GM23338 (cell line): ENCODE measurements at regions not wholly inside any gene's neighbourhood (a gene's known extent, or its start where the extent isn't known, plus 50 kb on each side); places are given as distances from the start of the nearest gene placed in this dataset.

Experiments
- EZH2 ChIP-seq: fragments of 200-600 bp; sonication (generic); IDR thresholded peaks from one replicate; pipeline ENCODE4 v1.8.0; 2017; ENCODE audit warnings: antibody characterized with exemption, mild to moderate bottlenecking, low read depth; ENCODE audit not compliant: unreplicated experiment
- EZH2phosphoT487 ChIP-seq: fragments of 200-600 bp; sonication (generic); IDR thresholded peaks from one replicate; pipeline ENCODE4 v1.8.1; 2018; ENCODE audit warnings: antibody characterized with exemption; ENCODE audit not compliant: unreplicated experiment
- JUNB ChIP-seq: IDR thresholded peaks from one replicate; pipeline ENCODE4 v1.6.1; 2016; ENCODE audit warnings: antibody characterized with exemption; ENCODE audit not compliant: unreplicated experiment
- POLR2AphosphoS5 ChIP-seq: IDR thresholded peaks from 2 replicates; pipeline ENCODE4 v1.6.1; 2016; ENCODE audit warnings: antibody characterized with exemption, low read depth
- STAT1 ChIP-seq: IDR thresholded peaks from one replicate; pipeline ENCODE4 v1.6.1; 2016; ENCODE audit warnings: antibody characterized with exemption; ENCODE audit not compliant: unreplicated experiment
- ZNF114 ChIP-seq: fragments of 250-450 bp; sonication (Bioruptor Pico); IDR thresholded peaks from 2 replicates; pipeline ENCODE4 v1.5.0; 2020; ENCODE audit warnings: mild to moderate bottlenecking, moderate library complexity
- TF ChIP-seq, protein P1 (sequence below), 2 experiments: fragments of 200-600 bp in 1 of 2; sonication (generic) in 1 of 2; conservative IDR thresholded peaks; 2 replicates each; pipeline versions ENCODE4 v1.5.1 to v1.6.1; 2016 to 2017; ENCODE audit warnings: antibody characterized with exemption in 2 of 2, low read depth in 2 of 2, mild to moderate bottlenecking in 2 of 2, moderate library complexity in 1 of 2
- TF ChIP-seq, protein P2 (sequence below): IDR thresholded peaks from one replicate; pipeline ENCODE4 v1.6.1; 2018; ENCODE audit warnings: antibody characterized with exemption; ENCODE audit not compliant: unreplicated experiment
- TF ChIP-seq, protein P3 (sequence below): IDR thresholded peaks from 2 replicates; pipeline ENCODE4 v1.6.1; 2016; ENCODE audit warnings: antibody characterized with exemption

DNA sequence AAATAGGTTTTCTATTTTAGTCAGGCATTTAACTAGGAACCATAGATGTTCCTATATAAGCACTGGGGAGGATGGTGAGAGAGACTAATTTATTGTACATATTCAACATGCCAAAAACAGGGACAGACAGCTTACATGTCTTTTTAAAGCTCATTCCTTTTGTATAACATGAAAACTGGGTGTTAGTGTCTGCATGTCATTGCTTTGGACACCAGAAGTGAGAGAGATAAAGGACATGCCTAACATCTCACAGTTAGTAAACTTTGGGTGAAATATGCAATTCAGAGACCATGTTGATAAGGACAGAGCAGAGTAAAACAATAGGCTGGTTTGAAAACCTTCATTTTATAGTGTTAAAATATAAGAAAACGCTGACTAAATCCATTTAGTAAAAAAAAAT lies 860.0 kb upstream of the LCORL start:
- TF ChIP-seq, protein P1, sequence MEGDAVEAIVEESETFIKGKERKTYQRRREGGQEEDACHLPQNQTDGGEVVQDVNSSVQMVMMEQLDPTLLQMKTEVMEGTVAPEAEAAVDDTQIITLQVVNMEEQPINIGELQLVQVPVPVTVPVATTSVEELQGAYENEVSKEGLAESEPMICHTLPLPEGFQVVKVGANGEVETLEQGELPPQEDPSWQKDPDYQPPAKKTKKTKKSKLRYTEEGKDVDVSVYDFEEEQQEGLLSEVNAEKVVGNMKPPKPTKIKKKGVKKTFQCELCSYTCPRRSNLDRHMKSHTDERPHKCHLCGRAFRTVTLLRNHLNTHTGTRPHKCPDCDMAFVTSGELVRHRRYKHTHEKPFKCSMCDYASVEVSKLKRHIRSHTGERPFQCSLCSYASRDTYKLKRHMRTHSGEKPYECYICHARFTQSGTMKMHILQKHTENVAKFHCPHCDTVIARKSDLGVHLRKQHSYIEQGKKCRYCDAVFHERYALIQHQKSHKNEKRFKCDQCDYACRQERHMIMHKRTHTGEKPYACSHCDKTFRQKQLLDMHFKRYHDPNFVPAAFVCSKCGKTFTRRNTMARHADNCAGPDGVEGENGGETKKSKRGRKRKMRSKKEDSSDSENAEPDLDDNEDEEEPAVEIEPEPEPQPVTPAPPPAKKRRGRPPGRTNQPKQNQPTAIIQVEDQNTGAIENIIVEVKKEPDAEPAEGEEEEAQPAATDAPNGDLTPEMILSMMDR (conservative IDR thresholded peaks at IDR 0.05; ENCODE audit: low read depth in 2 of 2) = no peak
- TF ChIP-seq EZH2 (no peak), JUNB (no peak), ZNF114 (CRISPR knock-in tag) (no peak), POLR2AphosphoS5 (no peak), EZH2phosphoT487 (no peak), STAT1 (no peak)
- TF ChIP-seq, protein P2, sequence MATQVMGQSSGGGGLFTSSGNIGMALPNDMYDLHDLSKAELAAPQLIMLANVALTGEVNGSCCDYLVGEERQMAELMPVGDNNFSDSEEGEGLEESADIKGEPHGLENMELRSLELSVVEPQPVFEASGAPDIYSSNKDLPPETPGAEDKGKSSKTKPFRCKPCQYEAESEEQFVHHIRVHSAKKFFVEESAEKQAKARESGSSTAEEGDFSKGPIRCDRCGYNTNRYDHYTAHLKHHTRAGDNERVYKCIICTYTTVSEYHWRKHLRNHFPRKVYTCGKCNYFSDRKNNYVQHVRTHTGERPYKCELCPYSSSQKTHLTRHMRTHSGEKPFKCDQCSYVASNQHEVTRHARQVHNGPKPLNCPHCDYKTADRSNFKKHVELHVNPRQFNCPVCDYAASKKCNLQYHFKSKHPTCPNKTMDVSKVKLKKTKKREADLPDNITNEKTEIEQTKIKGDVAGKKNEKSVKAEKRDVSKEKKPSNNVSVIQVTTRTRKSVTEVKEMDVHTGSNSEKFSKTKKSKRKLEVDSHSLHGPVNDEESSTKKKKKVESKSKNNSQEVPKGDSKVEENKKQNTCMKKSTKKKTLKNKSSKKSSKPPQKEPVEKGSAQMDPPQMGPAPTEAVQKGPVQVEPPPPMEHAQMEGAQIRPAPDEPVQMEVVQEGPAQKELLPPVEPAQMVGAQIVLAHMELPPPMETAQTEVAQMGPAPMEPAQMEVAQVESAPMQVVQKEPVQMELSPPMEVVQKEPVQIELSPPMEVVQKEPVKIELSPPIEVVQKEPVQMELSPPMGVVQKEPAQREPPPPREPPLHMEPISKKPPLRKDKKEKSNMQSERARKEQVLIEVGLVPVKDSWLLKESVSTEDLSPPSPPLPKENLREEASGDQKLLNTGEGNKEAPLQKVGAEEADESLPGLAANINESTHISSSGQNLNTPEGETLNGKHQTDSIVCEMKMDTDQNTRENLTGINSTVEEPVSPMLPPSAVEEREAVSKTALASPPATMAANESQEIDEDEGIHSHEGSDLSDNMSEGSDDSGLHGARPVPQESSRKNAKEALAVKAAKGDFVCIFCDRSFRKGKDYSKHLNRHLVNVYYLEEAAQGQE = no peak
- TF ChIP-seq, protein P3, sequence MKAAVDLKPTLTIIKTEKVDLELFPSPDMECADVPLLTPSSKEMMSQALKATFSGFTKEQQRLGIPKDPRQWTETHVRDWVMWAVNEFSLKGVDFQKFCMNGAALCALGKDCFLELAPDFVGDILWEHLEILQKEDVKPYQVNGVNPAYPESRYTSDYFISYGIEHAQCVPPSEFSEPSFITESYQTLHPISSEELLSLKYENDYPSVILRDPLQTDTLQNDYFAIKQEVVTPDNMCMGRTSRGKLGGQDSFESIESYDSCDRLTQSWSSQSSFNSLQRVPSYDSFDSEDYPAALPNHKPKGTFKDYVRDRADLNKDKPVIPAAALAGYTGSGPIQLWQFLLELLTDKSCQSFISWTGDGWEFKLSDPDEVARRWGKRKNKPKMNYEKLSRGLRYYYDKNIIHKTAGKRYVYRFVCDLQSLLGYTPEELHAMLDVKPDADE = no peak
